H9 (cell line): ENCODE measurements at regions not wholly inside any gene's neighbourhood (a gene's known extent, or its start where the extent isn't known, plus 50 kb on each side); places are given as distances from the start of the nearest gene placed in this dataset.

ENCODE experiments used
- DNase-seq: peaks from one replicate; pipeline ENCODE4 v3.0.0-alpha.2; 2017
- H2AFZ ChIP-seq: one replicate; pipeline ENCODE4 v1.6.1; 2013; ENCODE audit warnings: mild to moderate bottlenecking, low read length, control low read depth, moderate library complexity
- H2AK5ac ChIP-seq: 2 replicates; pipeline ENCODE4 v1.6.1; 2013; ENCODE audit warnings: low read length, control low read depth, mixed read lengths; ENCODE audit not compliant: insufficient read length
- H2BK120ac ChIP-seq: one replicate; pipeline ENCODE4 v1.6.1; 2013; ENCODE audit warnings: low read depth, mild to moderate bottlenecking, low read length, control low read depth, inconsistent platforms; ENCODE audit not compliant: poor library complexity, severe bottlenecking
- H2BK12ac ChIP-seq: 2 replicates; pipeline ENCODE4 v1.6.1; 2013; ENCODE audit warnings: low read length, control low read depth, mixed read lengths, low read depth; ENCODE audit not compliant: insufficient read length
- H2BK15ac ChIP-seq: 2 replicates; pipeline ENCODE4 v1.6.1; 2013; ENCODE audit warnings: low read depth, low read length, control low read depth
- H2BK20ac ChIP-seq: one replicate; pipeline ENCODE4 v1.6.1; 2013; ENCODE audit warnings: low read depth, mild to moderate bottlenecking, low read length, control low read depth, inconsistent platforms; ENCODE audit not compliant: poor library complexity, severe bottlenecking
- H2BK5ac ChIP-seq: 2 replicates; pipeline ENCODE4 v1.6.1; 2013; ENCODE audit warnings: low read length, control low read depth, mixed read lengths; ENCODE audit not compliant: insufficient read length
- H3K14ac ChIP-seq: 2 replicates; pipeline ENCODE4 v1.6.1; 2013; ENCODE audit warnings: low read length, control low read depth; ENCODE audit not compliant: insufficient read depth
- H3K18ac ChIP-seq: 2 replicates; pipeline ENCODE4 v1.6.1; 2013; ENCODE audit warnings: low read depth, mild to moderate bottlenecking, mixed read lengths, low read length, control low read depth; ENCODE audit not compliant: insufficient read length
- H3K23ac ChIP-seq: 2 replicates; pipeline ENCODE4 v1.6.1; 2013; ENCODE audit warnings: low read length, control low read depth, mixed read lengths, low read depth; ENCODE audit not compliant: insufficient read length
- H3K23me2 ChIP-seq: 2 replicates; pipeline ENCODE4 v1.6.1; 2013; ENCODE audit warnings: low read depth, mild to moderate bottlenecking, mixed read lengths, low read length, control low read depth; ENCODE audit not compliant: insufficient read length, poor library complexity, severe bottlenecking
- H3K27ac ChIP-seq: 2 replicates; pipeline ENCODE4 v1.5.1; 2013; ENCODE audit warnings: low read length, control low read depth, mixed read lengths, low read depth; ENCODE audit not compliant: insufficient read length
- H3K27me3 ChIP-seq: 2 replicates; pipeline ENCODE4 v1.6.1; 2013; ENCODE audit warnings: low read length, control low read depth, inconsistent platforms; ENCODE audit not compliant: insufficient read depth
- H3K4ac ChIP-seq: 2 replicates; pipeline ENCODE4 v1.6.1; 2013; ENCODE audit warnings: low read depth, mild to moderate bottlenecking, control low read depth, inconsistent platforms, low read length, moderate library complexity
- H3K4me1 ChIP-seq: 2 replicates; pipeline ENCODE4 v1.6.1; 2013; ENCODE audit warnings: low read length, control low read depth, inconsistent platforms; ENCODE audit not compliant: insufficient read depth
- H3K4me2 ChIP-seq: 2 replicates; pipeline ENCODE4 v1.6.1; 2013; ENCODE audit warnings: low read length, control low read depth, mixed read lengths; ENCODE audit not compliant: insufficient read length, insufficient read depth
- H3K56ac ChIP-seq: 2 replicates; pipeline ENCODE4 v1.6.1; 2013; ENCODE audit warnings: low read depth, mild to moderate bottlenecking, mixed read lengths, low read length, control low read depth; ENCODE audit not compliant: insufficient read length
- H3K79me1 ChIP-seq: 2 replicates; pipeline ENCODE4 v1.6.1; 2013; ENCODE audit warnings: low read depth, mild to moderate bottlenecking, moderate library complexity, low read length, control low read depth, inconsistent platforms; ENCODE audit not compliant: insufficient read depth, poor library complexity, severe bottlenecking
- H3K79me2 ChIP-seq: 2 replicates; pipeline ENCODE4 v1.6.1; 2013; ENCODE audit warnings: low read length, control low read depth, inconsistent platforms; ENCODE audit not compliant: insufficient read depth
- H3K9ac ChIP-seq: 2 replicates; pipeline ENCODE4 v1.6.1; 2013; ENCODE audit warnings: low read length, control low read depth, mixed read lengths; ENCODE audit not compliant: insufficient read length; ENCODE audit errors: extremely low read depth
- H3K9me3 ChIP-seq: one replicate; pipeline ENCODE4 v1.6.1; 2013; ENCODE audit warnings: low read depth, low read length, inconsistent platforms; ENCODE audit not compliant: control insufficient read depth
- H3T11ph ChIP-seq: one replicate; pipeline ENCODE4 v1.6.1; 2013; ENCODE audit warnings: mild to moderate bottlenecking, low read length, control low read depth, inconsistent platforms
- H4K20me1 ChIP-seq: one replicate; pipeline ENCODE4 v1.6.1; 2013; ENCODE audit not compliant: control insufficient read depth, insufficient read length, insufficient read depth
- H4K5ac ChIP-seq: 2 replicates; pipeline ENCODE4 v1.6.1; 2013; ENCODE audit warnings: low read depth, mild to moderate bottlenecking, mixed read lengths, low read length, control low read depth; ENCODE audit not compliant: insufficient read length
- H4K8ac ChIP-seq: replicated peaks from 2 replicates; pipeline ENCODE4 v1.6.1; 2013; ENCODE audit warnings: low read length, control low read depth, mixed read lengths, low read depth; ENCODE audit not compliant: insufficient read length
- H4K91ac ChIP-seq: 2 replicates; pipeline ENCODE4 v1.6.1; 2013; ENCODE audit warnings: low read depth, mild to moderate bottlenecking, moderate library complexity, mixed read lengths, low read length, control low read depth; ENCODE audit not compliant: insufficient read length
- H3K27ac Mint-ChIP-seq, 3 experiments: 2 replicates in 2 of 3; 3 replicates in 1 of 3; pipeline ENCODE4 v1.8.0; 2020 to 2021; ENCODE audit warnings: mixed read lengths in 3 of 3, mild to moderate bottlenecking in 1 of 3, moderate library complexity in 1 of 3
- H3K27me3 Mint-ChIP-seq: 2 replicates; pipeline ENCODE4 v1.8.0; 2021; ENCODE audit warnings: low read depth, mild to moderate bottlenecking, moderate library complexity, mixed read lengths
- H3K36me3 Mint-ChIP-seq, 3 experiments: 2 replicates in 2 of 3; 3 replicates in 1 of 3; pipeline ENCODE4 v1.8.0; 2020 to 2021; ENCODE audit warnings: low read depth in 3 of 3, mixed read lengths in 3 of 3; ENCODE audit not compliant: insufficient read depth in 1 of 3
- H3K4me1 Mint-ChIP-seq, 2 experiments: 2 replicates each; pipeline ENCODE4 v1.8.0; 2020; ENCODE audit warnings: mixed read lengths in 2 of 2
- H3K4me3 Mint-ChIP-seq, 2 experiments: 2 replicates in 1 of 2; 3 replicates in 1 of 2; pipeline ENCODE4 v1.8.0; 2020 to 2021; ENCODE audit warnings: mild to moderate bottlenecking in 2 of 2, mixed read lengths in 2 of 2, moderate library complexity in 1 of 2
- H3K9me3 Mint-ChIP-seq, 2 experiments: 2 replicates in 1 of 2; 3 replicates in 1 of 2; pipeline ENCODE4 v1.8.0; 2020; ENCODE audit warnings: mild to moderate bottlenecking in 2 of 2, mixed read lengths in 2 of 2, moderate library complexity in 1 of 2
- CTCF ChIP-seq: fragments of 200-600 bp; sonication (generic); conservative IDR thresholded peaks from 3 replicates; pipeline ENCODE4 v1.8.0; 2021; ENCODE audit warnings: antibody characterized with exemption, mild to moderate bottlenecking
- WGBS: extraction: QIAGEN DNeasy Blood & Tissue Kit; methylation state at CpG from one replicate; pipeline ENCODE4 v1.1.7; 2013; ENCODE audit warnings: missing lambda C conversion rate, low lambda C conversion rate, mixed read lengths; ENCODE audit not compliant: insufficient read length; ENCODE audit errors: extremely low coverage; 5-methylcytosine and 5-hydroxymethylcytosine counted together

- Histone ChIP-seq H3K79me1 (no peaks in the 10 kb centered on the region), H3K14ac (no peak overlapping the region), H4K91ac (no peak overlapping the region), H3K4me2 (no peak overlapping the region), H2AFZ (no peak overlapping the region), H2BK120ac (no peak overlapping the region), H4K5ac (no peak overlapping the region), H3K4ac (no peak overlapping the region), H3K56ac (no peak overlapping the region), H2BK5ac (peak overlapping the region; percentile 72), H2AK5ac (no peak overlapping the region), H4K8ac (no peak overlapping the region), H2BK12ac (no peak overlapping the region), H2BK15ac (no peak overlapping the region), H4K20me1 (no peaks in the 10 kb centered on the region), H3K9ac (no peak overlapping the region), H2BK20ac (no peak overlapping the region), H3K79me2 (no peaks in the 10 kb centered on the region), H3K4me1 (no peaks in the 10 kb centered on the region; the same call in 1 of the 2 replicates), H3T11ph (no peak overlapping the region), H3K18ac (no peak overlapping the region), H3K9me3 (no peaks in the 10 kb centered on the region), H3K27ac (no peak overlapping the region), H3K23me2 (no peaks in the 10 kb centered on the region), H3K27me3 (no peaks in the 10 kb centered on the region), H3K23ac (no peak overlapping the region)
- TF ChIP-seq CTCF, result no peak
- Mint-ChIP-seq H3K4me3 (no peak overlapping the region), H3K27me3 (peaks cover 2% of the 10 kb centered on the region; the same call in 1 of the 2 replicates), H3K9me3 (no peaks in the 10 kb centered on the region), H3K36me3 (no peaks in the 10 kb centered on the region), H3K4me1 (peaks cover 20 to 34% of the 10 kb centered on the region in 2 experiments), H3K27ac (peak overlapping the region in 2 of 3 experiments; percentile 11 to 46; a peak in 4 of 7 replicates)
- no peak for DNase-seq
- WGBS, result no CpG with 5 or more reads among the region's 5 CpGs
These were observed 362.9 kb upstream of the TLE4 start for GRCh38 chr9:79208791-79209396.
